IPS-NIHi7 (cell line): ENCODE measurements at regions not wholly inside any gene's neighbourhood (a gene's known extent, or its start where the extent isn't known, plus 50 kb on each side); places are given as distances from the start of the nearest gene placed in this dataset.

Experiments used
- DNase-seq: peaks from one replicate; pipeline ENCODE4 v3.0.0; 2012; ENCODE audit warnings: mixed read lengths; ENCODE audit errors: extremely low spot score

DNA sequence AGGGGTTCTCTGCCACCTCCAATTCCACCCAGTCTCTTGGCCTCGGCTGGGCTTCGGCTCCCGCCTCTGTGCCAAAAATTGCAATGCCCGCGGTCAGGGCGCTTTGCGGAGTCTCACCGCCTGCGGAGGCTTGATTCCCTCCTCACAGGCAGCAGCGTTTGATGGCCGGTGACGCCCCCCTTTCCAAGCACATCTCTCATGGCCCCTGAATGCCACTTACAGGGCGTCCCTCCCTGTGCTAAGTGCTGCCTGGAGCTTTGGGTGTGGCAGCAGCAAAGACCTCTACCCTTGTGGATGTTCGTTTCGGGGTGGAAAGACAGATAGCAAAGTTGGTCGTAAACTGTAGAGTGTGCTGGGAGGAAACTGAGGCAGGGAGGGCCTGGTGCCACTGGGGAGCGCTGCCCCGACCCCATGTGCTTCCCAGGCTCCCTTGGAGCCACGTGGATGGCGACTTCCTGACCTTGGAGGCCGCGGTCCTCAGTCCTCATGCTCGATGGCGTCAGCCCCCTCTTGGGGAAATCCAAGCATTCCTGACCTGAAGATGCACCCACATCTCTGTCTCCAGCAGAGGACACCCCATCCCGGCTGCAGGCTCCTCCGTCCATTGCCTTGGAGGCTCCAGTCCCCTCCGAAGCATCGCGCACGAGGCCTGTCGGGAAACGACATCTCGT, 249.2 kb upstream of the IRX4 start:
- DNase-seq: no peak

DNA sequence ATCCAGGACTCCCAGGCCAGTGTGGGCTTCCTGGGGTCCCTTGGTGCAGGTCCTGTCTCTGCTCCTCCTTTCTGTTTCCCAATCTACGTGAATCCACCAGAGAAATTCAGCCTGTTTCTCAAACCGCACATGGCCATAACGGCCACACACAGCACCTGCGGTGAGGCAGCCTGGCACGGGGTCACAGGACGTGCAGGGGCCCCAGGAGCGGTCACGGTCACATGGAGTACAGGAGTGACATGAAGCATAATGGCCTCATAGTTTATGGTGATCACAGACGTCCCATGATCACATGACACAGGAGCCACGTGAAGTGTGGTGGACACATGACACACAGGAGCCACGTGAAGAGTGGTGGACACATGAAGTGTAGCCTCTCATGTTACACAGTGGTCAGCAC, 248.5 kb upstream of the IRX4 start:
- DNase-seq: no peak

DNA sequence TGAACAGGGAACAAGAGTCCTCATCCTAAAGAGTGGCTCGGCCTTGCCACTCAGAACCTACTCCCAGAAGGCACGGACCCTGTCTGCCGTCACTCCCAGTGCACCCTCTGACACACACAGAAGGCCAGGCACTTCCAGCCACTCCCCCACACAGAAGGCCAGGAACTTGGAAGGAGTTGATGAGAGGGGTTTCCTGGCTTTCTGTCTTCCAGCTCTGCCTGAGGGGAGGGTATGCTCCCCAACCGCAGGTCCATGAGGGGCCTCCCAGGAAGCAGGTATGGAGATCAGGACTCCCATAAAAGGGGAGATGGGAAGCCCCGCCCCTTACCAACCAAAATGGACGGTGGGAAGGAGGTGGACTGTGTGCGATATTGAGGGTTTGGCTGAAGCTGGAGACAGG, 247.6 kb upstream of the IRX4 start:
- no peak for DNase-seq

DNA sequence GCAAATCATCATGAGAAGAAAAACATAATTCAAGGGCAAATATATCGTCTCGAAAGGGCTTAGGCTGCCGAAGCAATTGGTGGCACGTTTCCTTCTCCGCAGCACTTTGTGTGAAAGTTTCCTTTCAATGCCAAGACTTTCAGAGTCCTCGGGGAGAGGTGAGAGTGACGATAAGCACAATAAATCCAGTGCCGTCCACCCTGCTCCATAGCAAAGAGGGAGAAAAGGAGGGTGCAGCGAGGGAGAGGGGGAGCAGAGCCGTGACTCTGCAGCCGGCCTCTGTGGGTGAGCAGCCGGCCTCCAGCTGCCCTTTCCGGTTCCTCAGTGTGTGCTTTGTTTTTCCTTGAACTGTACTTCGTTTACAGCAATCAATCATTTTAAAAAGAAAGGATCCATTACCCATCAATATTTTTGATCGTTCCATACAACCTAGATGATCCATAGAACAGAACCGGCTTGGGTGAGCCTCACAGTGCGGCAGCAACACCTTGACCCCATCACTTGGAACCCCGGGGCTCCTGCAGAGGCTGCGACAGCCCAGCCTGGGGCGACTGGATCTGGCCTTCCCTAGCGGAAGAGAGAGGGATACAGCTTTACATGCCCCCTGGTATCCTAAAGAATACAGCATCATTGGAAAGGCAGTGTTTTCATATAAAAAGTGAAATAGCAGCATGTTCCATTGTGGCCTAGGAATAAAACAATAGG, 247.0 kb upstream of the IRX4 start:
- DNase-seq: no peak

DNA sequence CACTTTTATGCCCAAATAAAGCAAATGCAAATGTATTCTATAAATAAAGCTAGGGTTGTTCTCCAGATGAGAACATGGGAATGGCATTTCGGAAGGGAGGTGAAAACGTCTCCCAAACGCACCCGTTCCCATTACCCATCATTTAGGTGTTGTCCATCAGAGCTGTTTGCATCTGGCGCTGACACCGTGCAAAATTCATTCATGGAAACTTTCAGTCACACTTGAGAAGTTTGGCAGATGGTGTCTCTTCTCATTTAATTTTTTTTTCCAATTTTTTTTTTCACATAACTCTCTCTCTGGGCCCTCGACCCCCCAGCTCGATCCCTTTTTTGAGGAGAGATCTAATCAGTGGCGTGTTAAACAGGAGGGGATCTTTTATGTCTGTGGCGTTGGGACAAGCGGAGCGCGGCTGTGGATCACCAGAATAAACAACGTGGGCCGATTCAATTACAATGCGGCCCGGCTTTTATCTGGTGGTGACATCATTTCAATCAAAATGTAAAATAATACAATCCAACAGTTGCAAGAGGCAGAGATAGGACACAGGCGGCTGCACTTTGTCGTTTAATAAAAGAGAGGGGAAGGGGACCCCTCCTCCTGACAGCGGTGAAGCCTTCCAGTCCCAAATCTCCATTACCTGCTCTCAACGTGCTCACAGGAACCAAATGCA, 246.1 kb upstream of the IRX4 start:
- no peak for DNase-seq

DNA sequence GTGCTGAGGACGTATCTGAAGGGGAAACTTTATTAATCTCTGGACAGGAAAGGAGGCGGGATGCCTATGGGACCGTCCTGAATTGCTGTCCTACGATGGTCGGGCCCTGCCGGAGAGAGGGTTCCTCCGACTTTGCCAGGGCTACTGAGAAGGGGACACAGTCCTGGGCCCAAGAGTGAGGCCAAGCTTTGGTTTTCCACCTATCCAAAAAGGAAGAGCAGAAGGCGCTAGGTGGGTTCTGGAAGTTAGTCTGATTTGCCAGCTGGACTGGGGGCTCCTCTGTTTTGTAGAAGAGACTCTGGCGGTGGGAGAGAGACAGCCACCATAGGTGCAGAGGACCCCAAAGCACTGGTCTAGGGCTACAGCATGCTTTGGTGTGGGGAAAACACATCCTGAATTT, 243.8 kb upstream of the IRX4 start:
- no peak for DNase-seq

DNA sequence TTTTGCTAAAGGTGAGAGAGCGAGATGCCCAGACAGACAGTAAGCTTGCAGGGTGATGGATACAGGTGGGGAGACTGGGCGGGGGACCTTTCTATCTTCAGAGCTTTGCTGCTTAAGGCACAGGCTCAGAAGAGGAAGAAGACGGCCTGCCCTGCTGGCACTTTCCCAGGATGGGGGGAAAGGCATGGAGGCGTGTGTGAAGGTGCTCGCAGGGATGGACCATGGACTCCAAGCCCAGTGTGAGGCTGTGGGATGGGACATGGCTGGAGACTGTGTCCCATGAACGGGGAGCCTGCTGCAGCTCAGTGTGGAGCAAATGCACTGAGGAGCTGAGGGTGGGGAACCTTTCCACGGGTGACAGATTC, 243.2 kb upstream of the IRX4 start:
- DNase-seq: no peak

DNA sequence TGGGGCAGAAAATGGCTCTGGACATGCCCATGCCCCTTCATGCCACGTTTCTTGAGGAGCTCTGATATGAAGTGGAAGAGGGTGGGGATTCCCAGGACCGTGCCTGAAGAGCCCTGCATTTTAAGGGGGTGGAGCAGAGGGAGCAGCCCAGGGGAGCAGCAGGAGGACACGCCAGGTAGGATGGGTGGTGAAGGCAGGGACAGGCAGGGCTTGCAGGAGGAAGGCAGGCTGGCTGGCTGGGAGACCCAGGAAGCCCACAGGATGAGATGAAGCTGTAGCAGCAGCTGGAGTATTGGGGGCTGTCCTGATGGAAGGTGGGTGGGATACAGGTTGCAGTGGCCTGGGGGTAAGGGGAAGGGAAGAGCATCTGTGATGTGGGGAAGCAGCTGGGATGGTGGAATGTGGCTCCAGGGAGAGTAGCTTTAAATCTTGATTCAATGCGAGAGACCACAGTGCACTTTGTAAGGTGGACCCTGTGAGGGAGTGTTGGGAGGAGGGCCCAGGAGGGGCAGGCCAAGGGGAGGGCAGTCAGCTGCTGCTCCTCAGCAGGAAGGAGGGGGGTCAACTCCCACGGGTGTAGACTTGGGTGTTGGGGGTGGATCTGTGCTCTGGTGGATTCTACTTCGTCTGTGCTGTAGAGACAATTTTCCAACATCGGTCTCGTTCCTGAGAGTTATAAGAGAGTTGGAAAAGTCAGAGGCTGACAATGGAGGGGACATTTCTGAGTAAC, 242.6 kb upstream of the IRX4 start:
- no peak for DNase-seq

DNA sequence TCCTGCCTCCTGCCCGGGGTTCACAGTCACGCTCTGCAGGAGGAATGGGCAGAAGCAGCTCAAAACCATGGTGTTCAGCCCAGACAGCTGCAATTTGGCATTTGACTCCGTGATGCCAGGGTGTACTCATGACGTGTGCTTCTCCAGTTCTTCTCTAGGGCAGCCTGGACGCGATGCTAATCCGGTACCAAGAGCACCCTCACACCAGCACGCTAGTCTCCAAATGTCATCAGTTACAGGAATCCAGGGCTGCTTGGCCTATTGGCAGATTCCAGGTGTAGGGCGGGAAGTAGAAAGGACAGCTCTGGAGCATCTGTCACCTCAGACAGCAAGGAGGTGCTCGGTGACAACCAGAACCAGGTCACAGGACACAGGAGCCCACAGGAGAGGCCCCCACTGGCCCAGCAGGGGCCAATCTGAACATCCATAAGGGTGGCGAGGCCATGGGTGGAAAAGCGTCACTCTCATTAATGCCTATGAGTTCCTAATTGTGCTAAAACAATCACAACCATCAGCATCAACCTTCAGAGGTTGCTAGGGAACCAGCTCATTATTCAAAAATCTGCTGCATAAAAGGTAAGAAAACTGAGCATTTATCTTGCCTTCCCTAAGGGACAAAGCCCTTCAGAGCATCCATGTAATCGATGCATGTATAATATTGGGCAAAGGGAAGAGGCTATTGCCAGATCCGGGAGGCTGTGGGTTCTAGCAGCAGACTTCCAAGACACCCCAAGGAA, 241.9 kb upstream of the IRX4 start:
- DNase-seq: no peak

DNA sequence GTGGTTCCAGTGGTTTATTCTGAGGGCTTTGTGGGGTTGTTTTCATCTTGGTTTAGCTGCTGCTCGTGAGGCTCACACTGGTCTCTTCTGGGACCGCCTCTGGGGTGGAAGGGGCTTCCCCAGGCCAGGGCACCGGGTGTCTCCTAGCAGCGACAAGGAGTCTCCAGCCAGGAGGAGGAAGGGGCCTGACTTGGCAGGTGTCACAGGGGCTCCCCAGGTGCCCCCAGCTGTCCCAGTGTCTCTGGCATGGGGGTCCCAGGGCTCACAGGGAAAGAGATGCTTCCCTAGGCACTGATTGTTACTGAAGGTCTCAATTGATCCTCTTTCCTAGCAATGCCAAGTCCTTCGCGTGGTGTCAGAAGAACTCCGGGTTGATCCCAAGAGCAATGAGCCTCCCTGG, 241.1 kb upstream of the IRX4 start:
- DNase-seq: no peak

DNA sequence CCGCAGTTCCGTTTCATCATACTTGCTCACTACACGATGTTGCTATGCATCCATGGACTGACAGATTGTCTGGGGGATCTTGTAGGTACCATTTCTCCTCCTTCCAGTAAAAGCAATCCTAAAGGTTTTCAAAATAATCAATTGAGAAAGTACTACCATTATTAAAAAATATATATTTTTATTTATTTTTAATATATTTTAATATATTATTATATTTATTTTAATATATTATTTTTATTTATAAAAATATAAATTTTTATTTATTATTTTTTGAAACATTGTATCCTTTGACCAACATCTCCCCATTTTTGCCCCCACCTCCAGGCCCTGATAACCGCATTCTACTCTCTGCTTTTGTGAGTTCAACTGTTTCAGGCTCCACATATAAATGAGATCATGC, 237.6 kb upstream of the IRX4 start:
- no peak for DNase-seq

DNA sequence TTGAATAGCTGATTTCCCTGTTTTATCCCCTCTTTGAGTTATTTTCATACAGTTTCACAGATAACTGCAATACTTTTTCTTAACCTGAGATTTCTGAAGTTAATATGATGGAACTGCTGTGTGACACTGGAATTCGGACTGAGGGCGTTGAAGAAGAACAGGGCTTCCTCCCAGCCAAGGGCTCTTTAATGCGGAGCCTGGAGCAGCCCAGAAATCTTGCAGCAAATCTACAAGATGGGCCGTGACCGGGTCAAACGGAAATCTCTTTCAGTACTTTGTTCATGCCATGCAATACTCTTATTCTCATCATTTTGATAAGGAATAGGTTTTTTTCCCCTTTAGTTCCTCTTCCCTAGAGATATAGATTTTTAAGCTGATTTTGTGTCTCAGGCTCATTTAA, 236.8 kb upstream of the IRX4 start:
- DNase-seq: no peak

DNA sequence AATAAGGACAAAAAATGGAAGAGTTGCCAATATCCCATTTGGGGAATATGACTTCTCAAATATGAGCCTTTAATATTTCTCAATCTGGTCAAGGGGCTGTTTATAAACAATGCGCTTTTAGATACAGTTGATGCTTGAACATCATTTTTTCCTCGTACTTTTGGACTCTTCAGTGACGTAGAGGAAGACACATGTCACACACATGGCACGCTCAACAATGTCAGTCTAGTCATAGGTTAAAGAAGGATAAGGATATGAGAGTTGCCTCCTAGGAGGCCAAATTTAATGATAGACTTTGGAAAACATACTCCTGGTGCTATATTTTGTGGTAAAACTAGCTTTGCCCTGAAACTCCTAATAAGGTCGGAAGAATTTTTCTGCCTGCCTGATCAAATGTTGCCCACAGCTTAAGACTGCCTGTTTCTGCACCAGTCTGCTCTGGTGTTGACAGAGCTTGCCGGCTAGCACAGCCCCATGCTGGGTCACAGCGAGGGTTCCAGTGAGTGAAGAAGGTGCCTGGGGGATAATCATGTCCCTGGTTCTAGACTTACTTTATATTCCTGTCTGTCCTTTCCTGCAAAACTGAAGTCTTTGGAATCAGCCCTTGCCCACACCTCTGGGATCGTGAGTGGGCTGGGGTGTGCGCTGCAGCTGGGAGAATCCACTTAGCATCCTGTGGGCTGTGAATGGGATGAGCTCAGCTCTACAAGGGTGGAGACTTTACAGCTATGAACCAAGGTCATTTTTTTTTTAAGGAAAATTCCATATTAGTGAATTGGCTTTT, 230.8 kb upstream of the IRX4 start:
- no peak for DNase-seq

DNA sequence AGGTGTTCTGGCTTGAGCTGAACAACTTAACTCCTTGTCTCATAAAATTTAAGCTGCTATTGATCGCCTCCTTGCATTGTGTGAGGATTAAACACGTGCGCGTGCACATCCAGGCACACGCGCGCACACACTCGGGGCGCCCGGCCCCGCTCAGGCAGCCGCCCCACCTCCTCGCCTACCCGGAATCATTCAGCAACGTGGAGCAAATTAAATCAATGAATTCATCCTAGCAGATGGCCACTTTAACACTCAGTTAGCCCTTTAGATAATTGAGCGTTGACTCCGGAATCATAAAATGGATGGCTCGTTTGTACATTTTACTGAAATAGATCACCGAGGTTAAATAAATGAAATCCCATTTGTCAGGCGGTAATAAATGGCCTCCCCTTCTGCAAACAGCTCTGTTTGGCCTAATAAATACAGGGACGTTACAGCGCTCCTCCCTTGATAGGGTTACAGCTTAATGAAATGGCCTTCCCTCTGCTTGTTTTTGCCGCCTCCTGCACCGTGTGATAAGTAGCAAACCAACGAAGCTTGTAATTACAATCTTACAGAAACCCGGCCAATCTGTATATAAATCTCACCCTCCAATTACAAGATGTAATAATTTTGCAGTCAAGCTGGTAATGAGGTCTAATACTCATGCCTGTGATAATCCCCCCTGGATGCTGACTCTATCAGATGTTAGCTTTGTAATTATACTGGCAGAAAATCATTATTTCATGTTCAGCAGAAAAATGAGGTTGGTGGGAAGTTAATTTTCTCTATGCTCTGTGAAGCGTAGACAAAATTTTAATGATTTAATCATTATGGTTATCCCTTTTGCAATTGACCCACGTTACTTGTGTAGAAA, 229.7 kb upstream of the IRX4 start:
- no peak for DNase-seq

DNA sequence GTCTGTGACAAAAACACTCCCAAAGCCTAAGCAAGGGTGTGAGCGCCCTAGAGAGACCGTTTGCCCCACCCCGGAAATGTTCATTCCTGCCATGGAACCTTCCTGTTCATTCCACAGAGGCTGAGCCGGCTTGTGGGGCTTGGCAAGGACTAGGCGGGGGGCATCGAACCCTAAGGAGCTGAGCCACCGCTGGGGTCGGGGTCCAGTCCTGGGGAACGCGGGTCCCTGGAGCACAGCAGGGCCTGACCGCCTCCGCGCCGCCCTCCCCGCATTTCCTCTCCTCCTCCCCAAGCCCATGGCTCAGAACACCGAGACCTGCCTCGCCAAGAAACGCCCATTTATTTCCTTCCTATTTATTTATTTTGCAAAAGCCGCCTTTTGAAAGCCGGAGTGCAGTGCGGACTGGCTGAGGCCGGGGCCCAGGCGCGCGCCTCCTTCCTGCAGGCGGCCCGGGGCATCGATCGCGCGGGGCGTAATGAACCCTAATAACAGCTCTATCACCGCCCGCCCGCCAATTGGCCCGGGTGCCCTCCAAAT, 228.9 kb upstream of the IRX4 start:
- no peak for DNase-seq

DNA sequence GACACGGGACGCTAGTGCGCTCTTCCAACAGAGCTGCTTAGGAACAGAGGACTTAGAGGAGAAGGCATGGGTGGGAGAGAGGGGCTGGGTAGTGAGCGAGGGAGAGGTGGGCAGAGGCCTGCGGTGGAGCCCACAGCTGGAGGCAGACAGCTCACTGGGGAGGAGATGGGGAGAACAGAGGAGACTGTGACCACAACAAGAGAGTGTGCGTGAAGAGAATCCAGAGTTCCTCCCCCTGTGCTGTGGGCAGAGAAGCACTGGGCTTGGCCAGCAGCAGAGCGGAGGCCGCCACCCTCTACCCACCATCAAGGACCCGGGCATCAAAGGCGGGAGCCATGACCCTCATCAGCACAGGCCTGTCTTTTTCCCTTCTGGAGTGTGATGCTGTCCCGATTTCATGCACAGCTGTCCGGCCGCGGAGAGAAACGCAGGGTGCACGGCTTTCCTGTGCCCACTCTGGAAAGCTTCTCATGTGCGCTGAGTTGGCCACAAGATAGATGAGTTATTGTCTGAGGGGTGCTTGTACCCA, 228.3 kb upstream of the IRX4 start:
- DNase-seq: no peak

DNA sequence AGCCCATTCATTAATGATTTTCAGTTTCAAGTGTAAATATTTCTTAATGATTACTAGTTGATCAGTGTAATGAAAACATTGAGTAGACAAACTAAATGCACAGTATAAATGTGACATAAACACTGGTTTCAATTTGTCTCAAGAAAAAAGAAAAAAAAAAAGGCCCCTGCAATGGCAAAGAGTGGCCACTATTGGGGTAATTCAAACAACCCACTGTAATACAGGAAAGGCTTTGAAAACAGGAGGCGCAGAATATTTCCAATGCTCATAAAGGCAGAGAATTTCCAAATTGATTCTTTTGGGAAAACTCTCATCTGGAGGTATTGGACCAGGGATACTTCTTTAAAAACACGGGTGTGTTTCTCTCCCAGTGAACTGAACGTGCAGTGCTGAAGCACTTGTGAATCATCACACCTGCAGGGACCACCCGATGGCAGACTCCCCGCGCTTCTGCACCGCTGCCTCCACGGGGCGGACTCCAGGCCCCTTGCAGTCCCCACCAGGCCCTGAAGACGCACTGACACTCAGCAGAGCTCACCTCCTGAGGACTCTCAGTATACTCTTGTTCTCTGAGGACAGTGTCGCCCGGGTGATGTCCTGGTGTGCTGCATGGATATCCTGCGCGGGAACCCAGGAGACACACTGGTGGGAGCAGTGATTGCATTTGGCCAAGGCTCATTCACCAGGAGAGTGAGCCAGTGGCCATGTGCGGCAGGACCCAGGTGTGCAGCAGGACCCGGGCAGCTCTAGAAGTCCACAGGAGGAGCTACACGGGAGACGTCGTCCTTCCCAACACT, 227.6 kb upstream of the IRX4 start:
- no peak for DNase-seq

DNA sequence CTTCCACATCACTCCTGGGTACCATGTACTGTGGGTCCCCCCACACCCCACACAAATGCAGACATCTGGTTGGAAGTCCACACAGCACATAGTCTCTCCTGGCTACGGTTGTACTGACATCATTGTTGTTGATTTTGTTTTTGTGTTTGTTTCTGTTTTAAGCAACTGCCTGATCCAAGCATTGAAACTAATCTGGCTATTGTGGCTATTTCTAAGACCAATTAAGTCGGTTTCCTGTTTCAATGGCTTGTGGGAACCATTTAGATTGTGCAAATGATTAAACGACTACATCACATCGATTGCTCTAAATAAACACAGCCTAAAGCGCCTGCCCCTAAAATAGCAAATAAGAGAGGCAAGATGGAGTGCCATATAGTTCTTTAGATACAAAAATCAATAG, 226.8 kb upstream of the IRX4 start:
- no peak for DNase-seq

DNA sequence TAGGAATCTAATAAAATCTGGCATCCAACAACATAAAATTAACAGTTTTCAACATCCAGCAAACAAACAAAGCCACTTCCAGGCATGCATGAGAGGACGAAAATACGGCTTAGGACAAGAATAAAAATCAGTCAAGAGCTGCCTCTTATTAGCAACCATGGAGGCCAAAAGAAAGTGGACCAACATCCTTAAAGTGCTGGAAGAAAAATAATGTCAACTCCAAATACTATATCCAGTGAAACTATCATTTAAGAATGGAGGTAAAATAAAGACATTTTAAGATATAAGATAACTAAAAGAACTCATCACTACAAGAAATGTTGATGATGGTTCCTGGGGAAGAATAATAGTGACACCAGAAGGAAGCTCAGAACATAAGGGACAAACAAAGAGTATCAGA, 224.0 kb upstream of the IRX4 start:
- DNase-seq: no peak
